Brain microvascular endothelial cell (primary cell): ENCODE measurements at regions not wholly inside any gene's neighbourhood (a gene's known extent, or its start where the extent isn't known, plus 50 kb on each side); places are given as distances from the start of the nearest gene placed in this dataset.
"Not testable (repeated sequence)": the region's sequence is repeated elsewhere in the genome, so short reads cannot be mapped to it uniquely, and the experiment has no call there.

ENCODE experiments used
- DNase-seq: peaks from one replicate; pipeline ENCODE4 v3.0.0-alpha.2; 2020
- H3K27ac ChIP-seq: fragments of 250-450 bp; sonication (Bioruptor Pico); 2 replicates; pipeline ENCODE4 v1.5.1; 2020; ENCODE audit warnings: mild to moderate bottlenecking, moderate library complexity
- H3K27me3 ChIP-seq: fragments of 250-450 bp; sonication (Bioruptor Pico); replicated peaks from 2 replicates; pipeline ENCODE4 v1.5.1; 2020; ENCODE audit warnings: mild to moderate bottlenecking
- H3K36me3 ChIP-seq: fragments of 250-450 bp; sonication (Bioruptor Pico); replicated peaks from 2 replicates; pipeline ENCODE4 v1.5.1; 2020; ENCODE audit warnings: mild to moderate bottlenecking
- H3K4me3 ChIP-seq: 2 replicates; pipeline ENCODE4 v1.5.1; 2011; ENCODE audit warnings: low read depth, mild to moderate bottlenecking, control low read depth, low read length, moderate library complexity
- CTCF ChIP-seq: IDR thresholded peaks from 2 replicates; pipeline ENCODE4 v1.5.1; 2011; ENCODE audit warnings: low read depth, mild to moderate bottlenecking, moderate library complexity, low read length, control low read depth, inconsistent platforms; ENCODE audit errors: missing control alignments
- in situ Hi-C: cut with HindIII; loops from 2 replicates; pipeline ENCODE4 v1.10.0; 2017; ENCODE audit warnings: low sequenced_read_pairs, low pct_ligation_motif_present

DNA sequence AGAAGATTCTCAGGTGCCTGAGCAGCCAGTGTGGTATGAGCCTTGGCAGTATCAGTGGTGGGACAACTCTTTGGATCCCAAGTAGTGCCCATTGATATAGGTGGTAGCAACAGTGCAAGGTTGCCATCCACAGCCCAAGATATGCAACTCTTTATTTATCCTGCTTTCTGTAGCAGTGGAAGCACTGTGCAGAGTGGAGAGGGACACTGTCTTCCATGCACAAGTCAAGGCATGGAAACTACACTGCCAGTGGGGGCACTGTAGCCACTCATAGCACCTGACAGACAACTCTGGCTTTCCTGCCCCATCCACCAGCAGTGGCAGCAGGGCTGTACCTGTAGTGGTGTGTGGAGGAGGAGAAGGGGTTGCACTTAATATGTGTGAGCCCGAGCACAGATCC lies 409.6 kb upstream of the TMEFF2 start:
- in situ Hi-C loops: no loop called here

GRCh38 chr2:192598649-192599048 lies 403.9 kb upstream of the TMEFF2 start:
- H3K4me3 ChIP-seq, H3K36me3 ChIP-seq, H3K27me3 ChIP-seq, DNase-seq, H3K27ac ChIP-seq, in situ Hi-C loops: not testable (repeated sequence)

More for the DNA sequence above, 409.6 kb upstream of the TMEFF2 start:
- no peak overlapping the region for H3K4me3 ChIP-seq
- TF ChIP-seq CTCF: no peak
- DNase-seq: no peak
- no peaks in the 10 kb centered on the region for H3K36me3 ChIP-seq
- no peaks in the 10 kb centered on the region for H3K27me3 ChIP-seq
- H3K27ac ChIP-seq: no peak overlapping the region

- no peak for DNase-seq
- TF ChIP-seq CTCF: no peak
- H3K27ac ChIP-seq: no peak overlapping the region
- in situ Hi-C loops: no loop called here
- H3K36me3 ChIP-seq: no peaks in the 10 kb centered on the region
- H3K4me3 ChIP-seq: no peak overlapping the region
- no peaks in the 10 kb centered on the region for H3K27me3 ChIP-seq
These were observed 398.8 kb upstream of the TMEFF2 start for GRCh38 chr2:192593561-192593960.

DNA sequence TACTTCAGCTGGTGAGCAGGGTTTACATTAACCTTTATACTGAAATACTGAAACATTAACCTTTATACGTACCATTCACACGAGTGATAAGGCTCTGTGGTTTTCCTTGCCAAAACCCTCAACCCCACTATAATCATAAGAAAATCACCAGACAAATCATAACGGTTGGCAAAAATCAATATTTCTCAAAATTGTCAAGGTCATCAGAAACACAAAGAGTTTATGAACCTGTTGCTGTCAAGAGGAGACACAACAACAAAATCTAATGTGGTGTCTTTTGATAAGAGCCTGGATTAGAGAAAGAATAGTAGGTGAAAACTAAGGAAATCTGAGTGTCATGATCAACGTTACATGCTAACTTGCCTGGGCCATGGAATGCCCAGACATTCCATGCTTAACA lies 396.9 kb upstream of the TMEFF2 start:
- H3K27ac ChIP-seq: no peak overlapping the region
- in situ Hi-C loops: no loop called here
- no peak for DNase-seq
- no peaks in the 10 kb centered on the region for H3K27me3 ChIP-seq
- H3K4me3 ChIP-seq: no peak overlapping the region
- no peak for TF ChIP-seq CTCF
- no peaks in the 10 kb centered on the region for H3K36me3 ChIP-seq

GRCh38 chr2:192585418-192585817 lies 390.7 kb upstream of the TMEFF2 start:
- in situ Hi-C loops: no loop called here
- no peak overlapping the region for H3K4me3 ChIP-seq
- DNase-seq: no peak
- H3K27me3 ChIP-seq: no peaks in the 10 kb centered on the region
- H3K36me3 ChIP-seq: no peaks in the 10 kb centered on the region
- no peak overlapping the region for H3K27ac ChIP-seq
- no peak for TF ChIP-seq CTCF

DNA sequence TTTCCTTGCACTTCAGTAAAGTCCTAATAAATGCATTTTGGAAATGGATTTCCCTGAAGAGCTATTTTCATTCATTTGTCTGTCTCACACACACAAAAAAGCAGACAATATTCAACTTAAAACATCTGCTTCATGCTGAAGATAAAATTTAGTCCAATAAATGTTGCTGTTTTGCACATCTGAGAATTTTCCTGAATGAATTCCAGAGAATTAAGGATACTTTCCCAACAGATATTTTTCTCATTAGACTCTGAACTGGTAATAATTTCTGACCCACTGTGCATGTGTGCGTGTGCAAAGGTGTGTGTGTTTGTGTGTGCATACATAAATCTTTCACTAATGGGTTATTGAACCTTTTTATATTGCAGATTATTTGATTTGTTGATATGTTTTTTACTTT lies 390.2 kb upstream of the TMEFF2 start:
- Histone ChIP-seq H3K4me3 (no peak overlapping the region), H3K27ac (no peak overlapping the region), H3K36me3 (no peaks in the 10 kb centered on the region), H3K27me3 (no peaks in the 10 kb centered on the region)
- no peak for DNase-seq
- no peak for TF ChIP-seq CTCF
- in situ Hi-C loops: no loop called here
